Stomach (tissue), 8 donors: ENCODE measurements at regions not wholly inside any gene's neighbourhood (a gene's known extent, or its start where the extent isn't known, plus 50 kb on each side); places are given as distances from the start of the nearest gene placed in this dataset.
"Not testable (repeated sequence)": the region's sequence is repeated elsewhere in the genome, so short reads cannot be mapped to it uniquely, and the experiment has no call there.

Experiments used
- DNase-seq, 2 donors: peaks; one replicate each; pipeline versions ENCODE4 v3.0.0 to v3.0.0-alpha.2; 2013 to 2019
- H3K27ac ChIP-seq, 5 donors: fragments of 200-600 bp in 4 of 5; sonication (generic) in 4 of 5; one replicate each; pipeline ENCODE4 v1.5.1; 2013 to 2019; ENCODE audit warnings: mild to moderate bottlenecking in 1 of 5, moderate library complexity in 1 of 5
- H3K27me3 ChIP-seq, 3 donors: fragments of 200-600 bp; sonication (generic); one replicate each; pipeline ENCODE4 v1.5.1; 2017 to 2019; ENCODE audit warnings: mixed run types in 1 of 3
- H3K36me3 ChIP-seq, 4 donors: fragments of 200-600 bp; sonication (generic); 1 replicate in 3 of 4; 2 replicates in 1 of 4; pipeline ENCODE4 v1.5.1; 2016 to 2019
- H3K4me1 ChIP-seq, 4 donors: fragments of 200-600 bp; sonication (generic); one replicate each; pipeline ENCODE4 v1.5.1; 2016 to 2019
- H3K4me3 ChIP-seq, 4 donors: fragments of 200-600 bp; sonication (generic) in 3 of 4; one replicate each; pipeline ENCODE4 v1.5.1; 2016 to 2019; ENCODE audit warnings: mild to moderate bottlenecking in 1 of 4
- H3K9me3 ChIP-seq, 4 donors: fragments of 200-600 bp; sonication (generic); one replicate each; pipeline ENCODE4 v1.5.1; 2016 to 2019
- EP300 ChIP-seq: sonication (generic); formaldehyde crosslinking; IDR thresholded peaks from one replicate; pipeline ENCODE4 v1.6.1; 2017; ENCODE audit warnings: antibody characterized with exemption
- POLR2A ChIP-seq, 4 donors: fragments of 450-650 bp; IDR thresholded peaks; one replicate each; pipeline ENCODE4 v1.6.1; 2016; ENCODE audit warnings: antibody characterized with exemption in 4 of 4, control low read depth in 2 of 4, mild to moderate bottlenecking in 1 of 4, moderate library complexity in 1 of 4
- POLR2AphosphoS5 ChIP-seq, 3 donors: sonication (generic); formaldehyde crosslinking; IDR thresholded peaks; one replicate each; pipeline ENCODE4 v1.6.1; 2016; ENCODE audit warnings: antibody characterized with exemption in 3 of 3
- WGBS, 5 donors: extraction: QIAGEN DNeasy Blood & Tissue Kit in 3 of 5; methylation state at CpG; one replicate each; pipeline versions ENCODE4 v1.1.5 to v1.1.7; 2013 to 2018; 5-methylcytosine and 5-hydroxymethylcytosine counted together
- intact Hi-C: fragments of 100-400 bp; cut with DNase I; formaldehyde crosslinking; loops from one replicate; pipeline ENCODE4 v1.15.1; 2023; ENCODE audit warnings: low total_unique reads
- TF ChIP-seq, protein P1 (sequence below), 7 experiments: fragments of 450-650 bp in 4 of 7; fragments of 200-600 bp in 3 of 7; sonication (generic) in 3 of 7; IDR thresholded peaks; one replicate each; pipeline ENCODE4 v1.5.1; 2016 to 2019; ENCODE audit warnings: antibody characterized with exemption in 7 of 7, control low read depth in 2 of 7, mild to moderate bottlenecking in 1 of 7
- donor health status: healthy with polysubstance abuse.
- donor health status: Bipolar disorder and iron deficiency.
- donor health status: healthy.

DNA sequence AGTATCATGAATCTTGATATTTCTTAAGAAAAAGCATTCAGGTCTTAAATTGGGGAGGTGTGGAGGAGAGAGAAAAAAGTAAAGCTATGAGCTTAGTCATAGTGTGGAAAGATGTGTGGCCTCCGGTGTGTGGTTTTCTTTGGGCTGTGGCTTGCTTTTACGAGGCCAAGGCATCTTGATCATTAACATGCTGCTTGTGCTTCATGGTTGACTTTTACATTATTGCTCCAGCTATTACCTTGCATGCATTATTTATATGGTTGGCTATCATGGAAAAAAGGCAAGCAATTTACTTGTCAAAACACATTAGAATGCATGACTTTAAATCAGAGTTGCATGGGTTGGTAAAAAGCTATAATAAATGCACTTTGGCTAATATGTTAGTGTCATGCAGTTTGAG, 300.7 kb upstream of the ADARB2 start:
- 76 to 88% (median 83%) methylated on average over 2 of the region's 2 CpGs for WGBS, 5 donors

DNA sequence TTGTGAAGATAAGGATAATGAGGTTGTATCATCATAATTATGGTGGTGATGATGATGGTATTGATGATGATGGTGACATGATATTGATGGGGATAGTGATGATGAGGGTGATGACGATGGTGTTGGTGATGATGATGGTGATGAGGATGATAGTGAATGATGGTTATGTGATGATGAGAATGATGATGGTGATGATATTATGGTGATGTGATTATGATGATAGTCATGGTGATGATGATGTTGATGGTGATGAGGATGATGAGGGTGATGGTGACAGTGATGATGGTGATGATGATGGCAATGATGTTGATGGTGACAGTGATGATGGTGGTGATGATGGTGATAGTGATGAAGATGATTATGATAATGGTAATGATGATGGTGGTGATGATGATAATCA, 299.9 kb upstream of the ADARB2 start:
- Histone ChIP-seq H3K9me3 (peaks cover 0 to 5% (median 0%) of the 10 kb centered on the region in 4 donors), H3K4me3 (no peak overlapping the region), H3K27ac (no peak overlapping the region), H3K36me3 (no peaks in the 10 kb centered on the region), H3K27me3 (no peaks in the 10 kb centered on the region), H3K4me1 (no peaks in the 10 kb centered on the region)
- no peak for DNase-seq
- intact Hi-C loops: no loop called here
- 87 to 100% (median 95%) methylated on average over 1 of the region's 1 CpG for WGBS, 5 donors
- TF ChIP-seq POLR2AphosphoS5 (IDR thresholded peaks at IDR 0.05) (no peak), POLR2A (IDR thresholded peaks at IDR 0.05) (no peak), EP300 (no peak)
- TF ChIP-seq, protein P1, sequence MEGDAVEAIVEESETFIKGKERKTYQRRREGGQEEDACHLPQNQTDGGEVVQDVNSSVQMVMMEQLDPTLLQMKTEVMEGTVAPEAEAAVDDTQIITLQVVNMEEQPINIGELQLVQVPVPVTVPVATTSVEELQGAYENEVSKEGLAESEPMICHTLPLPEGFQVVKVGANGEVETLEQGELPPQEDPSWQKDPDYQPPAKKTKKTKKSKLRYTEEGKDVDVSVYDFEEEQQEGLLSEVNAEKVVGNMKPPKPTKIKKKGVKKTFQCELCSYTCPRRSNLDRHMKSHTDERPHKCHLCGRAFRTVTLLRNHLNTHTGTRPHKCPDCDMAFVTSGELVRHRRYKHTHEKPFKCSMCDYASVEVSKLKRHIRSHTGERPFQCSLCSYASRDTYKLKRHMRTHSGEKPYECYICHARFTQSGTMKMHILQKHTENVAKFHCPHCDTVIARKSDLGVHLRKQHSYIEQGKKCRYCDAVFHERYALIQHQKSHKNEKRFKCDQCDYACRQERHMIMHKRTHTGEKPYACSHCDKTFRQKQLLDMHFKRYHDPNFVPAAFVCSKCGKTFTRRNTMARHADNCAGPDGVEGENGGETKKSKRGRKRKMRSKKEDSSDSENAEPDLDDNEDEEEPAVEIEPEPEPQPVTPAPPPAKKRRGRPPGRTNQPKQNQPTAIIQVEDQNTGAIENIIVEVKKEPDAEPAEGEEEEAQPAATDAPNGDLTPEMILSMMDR (IDR thresholded peaks at IDR 0.05): no peak

More for the DNA sequence above, 300.7 kb upstream of the ADARB2 start:
- H3K27ac ChIP-seq: no peak overlapping the region
- peaks cover 0 to 5% (median 0%) of the 10 kb centered on the region in 4 donors for H3K9me3 ChIP-seq
- TF ChIP-seq EP300: no peak
- no peaks in the 10 kb centered on the region for H3K27me3 ChIP-seq
- intact Hi-C loops: no loop called here
- no peak for DNase-seq
- no peak overlapping the region for H3K4me3 ChIP-seq
- no peaks in the 10 kb centered on the region for H3K36me3 ChIP-seq
- no peaks in the 10 kb centered on the region for H3K4me1 ChIP-seq

DNA sequence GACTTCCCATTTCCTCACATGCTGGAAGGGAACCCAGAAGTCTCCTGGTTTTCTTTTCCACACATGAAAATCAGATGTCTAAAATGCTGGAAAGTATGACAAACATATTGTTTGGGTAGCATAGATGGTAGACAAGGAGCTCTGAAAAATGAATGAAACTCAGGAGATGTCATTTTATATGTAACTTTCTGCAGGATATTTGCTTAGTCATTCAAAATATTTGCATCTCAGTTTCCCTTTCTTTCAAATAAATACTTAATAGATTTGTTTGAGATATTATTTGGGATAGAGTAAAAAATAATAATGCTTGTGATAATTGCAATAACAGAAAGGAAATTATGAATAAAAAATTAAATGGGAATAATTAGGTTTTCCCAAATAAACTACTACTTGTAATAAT, 298.9 kb upstream of the ADARB2 start:
- Histone ChIP-seq H3K27me3 (no peaks in the 10 kb centered on the region), H3K4me3 (no peak overlapping the region), H3K9me3 (peaks cover 0 to 5% (median 0%) of the 10 kb centered on the region in 4 donors), H3K4me1 (no peaks in the 10 kb centered on the region), H3K27ac (no peak overlapping the region), H3K36me3 (no peaks in the 10 kb centered on the region)
- DNase-seq: no peak
- TF ChIP-seq EP300 (no peak), POLR2AphosphoS5 (IDR thresholded peaks at IDR 0.05) (no peak), POLR2A (IDR thresholded peaks at IDR 0.05) (no peak)
- TF ChIP-seq, protein P1 (IDR thresholded peaks at IDR 0.05): no peak
- intact Hi-C loops: no loop called here

DNA sequence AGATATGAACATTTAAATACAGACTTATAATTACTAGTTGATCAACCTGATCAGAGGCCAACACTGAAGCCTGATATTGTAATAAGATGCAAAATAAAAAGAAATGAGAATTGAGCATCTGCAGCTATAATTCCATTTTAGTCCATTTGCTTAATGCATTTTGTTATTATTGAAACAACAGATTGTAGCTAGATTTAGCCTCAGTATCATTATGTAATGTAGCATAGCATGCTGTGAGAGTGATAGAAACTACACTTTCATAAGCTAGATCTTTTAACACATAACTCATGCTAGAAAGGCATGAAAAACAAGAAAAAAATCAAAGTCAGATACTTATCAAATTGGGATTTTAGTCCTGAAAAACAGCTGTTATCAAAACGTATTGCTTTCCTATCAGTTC, 292.7 kb upstream of the ADARB2 start:
- intact Hi-C loops: no loop called here
- 26 to 54% (median 39%) methylated on average over 1 of the region's 1 CpG for WGBS, 5 donors
- TF ChIP-seq, protein P1 (IDR thresholded peaks at IDR 0.05): no peak
- no peak for TF ChIP-seq POLR2A (IDR thresholded peaks at IDR 0.05)
- no peak for TF ChIP-seq POLR2AphosphoS5 (IDR thresholded peaks at IDR 0.05)
- no peak for TF ChIP-seq EP300
- Histone ChIP-seq H3K4me3 (no peak overlapping the region), H3K36me3 (no peaks in the 10 kb centered on the region), H3K27ac (no peak overlapping the region), H3K9me3 (no peaks in the 10 kb centered on the region), H3K4me1 (no peaks in the 10 kb centered on the region), H3K27me3 (no peaks in the 10 kb centered on the region)
- DNase-seq: no peak

DNA sequence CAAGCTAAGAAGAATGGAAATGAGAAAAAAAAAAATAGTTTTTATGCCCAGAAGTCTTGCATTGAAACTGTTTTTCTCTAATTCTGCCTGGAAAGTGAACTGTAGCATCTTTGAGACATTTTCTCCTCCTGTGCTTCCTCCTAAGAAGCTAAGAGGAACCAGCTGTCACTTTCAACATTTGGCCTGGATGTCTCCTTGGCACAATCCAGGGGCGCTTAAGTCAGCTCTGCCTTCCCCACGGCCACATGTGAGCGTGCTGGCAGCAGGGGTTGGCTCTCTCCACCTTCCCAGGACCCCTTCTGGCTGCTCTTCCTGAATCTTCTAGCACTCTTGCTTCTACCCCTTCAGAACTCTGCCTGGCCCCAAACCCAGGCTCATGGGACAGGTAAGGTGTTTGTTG, 289.6 kb upstream of the ADARB2 start:
- Histone ChIP-seq H3K9me3 (no peaks in the 10 kb centered on the region), H3K27me3 (no peaks in the 10 kb centered on the region), H3K4me3 (no peak overlapping the region), H3K4me1 (no peaks in the 10 kb centered on the region), H3K36me3 (no peaks in the 10 kb centered on the region), H3K27ac (no peak overlapping the region)
- DNase-seq: no peak
- WGBS, 5 donors: 40 to 63% (median 53%) methylated on average over 3 of the region's 3 CpGs
- intact Hi-C loops: no loop called here
- TF ChIP-seq POLR2AphosphoS5 (IDR thresholded peaks at IDR 0.05) (no peak), EP300 (no peak), POLR2A (IDR thresholded peaks at IDR 0.05) (no peak)
- TF ChIP-seq, protein P1 (IDR thresholded peaks at IDR 0.05): no peak

DNA sequence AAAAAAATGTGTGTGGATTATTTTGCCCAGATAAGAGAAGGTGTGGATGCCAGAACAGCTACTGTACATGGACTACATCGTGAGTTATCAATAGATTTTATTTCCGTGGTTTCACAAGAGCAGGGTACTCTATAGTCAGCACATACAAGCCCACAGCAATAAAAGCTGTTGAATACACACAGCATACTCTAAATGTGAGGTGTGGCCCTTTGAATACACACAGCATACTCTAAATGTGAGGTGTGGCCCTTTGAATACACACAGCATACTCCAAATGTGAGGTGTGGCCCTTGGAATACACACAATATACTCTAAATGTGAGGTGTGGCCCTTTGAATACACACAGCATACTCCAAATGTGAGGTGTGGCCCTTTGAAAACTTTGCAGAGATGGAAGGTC, 287.4 kb upstream of the ADARB2 start:
- H3K9me3 ChIP-seq, H3K27ac ChIP-seq, H3K36me3 ChIP-seq, H3K4me3 ChIP-seq, intact Hi-C loops, H3K4me1 ChIP-seq, DNase-seq, H3K27me3 ChIP-seq: not testable (repeated sequence)
- 21 to 46% (median 30%) methylated on average over 2 of the region's 2 CpGs for WGBS, 5 donors
